SK-N-MC (cell line): ENCODE measurements at regions not wholly inside any gene's neighbourhood (a gene's known extent, or its start where the extent isn't known, plus 50 kb on each side); places are given as distances from the start of the nearest gene placed in this dataset.

Experiments used
- EZH2 ChIP-seq: fragments of 200-600 bp; sonication (generic); IDR thresholded peaks from one replicate; pipeline ENCODE4 v1.6.1; 2017; ENCODE audit warnings: antibody characterized with exemption
- FOXP2 ChIP-seq: optimal IDR thresholded peaks from 2 replicates; pipeline ENCODE3; 2011; ENCODE audit warnings: mild to moderate bottlenecking, moderate library complexity; ENCODE audit not compliant: insufficient read depth; ENCODE audit errors: extremely low read length, control extremely low read depth
- POLR2AphosphoS5 ChIP-seq: IDR thresholded peaks from 2 replicates; pipeline ENCODE4 v1.6.1; 2012; ENCODE audit warnings: mild to moderate bottlenecking, low read depth, low read length, borderline replicate concordance

DNA sequence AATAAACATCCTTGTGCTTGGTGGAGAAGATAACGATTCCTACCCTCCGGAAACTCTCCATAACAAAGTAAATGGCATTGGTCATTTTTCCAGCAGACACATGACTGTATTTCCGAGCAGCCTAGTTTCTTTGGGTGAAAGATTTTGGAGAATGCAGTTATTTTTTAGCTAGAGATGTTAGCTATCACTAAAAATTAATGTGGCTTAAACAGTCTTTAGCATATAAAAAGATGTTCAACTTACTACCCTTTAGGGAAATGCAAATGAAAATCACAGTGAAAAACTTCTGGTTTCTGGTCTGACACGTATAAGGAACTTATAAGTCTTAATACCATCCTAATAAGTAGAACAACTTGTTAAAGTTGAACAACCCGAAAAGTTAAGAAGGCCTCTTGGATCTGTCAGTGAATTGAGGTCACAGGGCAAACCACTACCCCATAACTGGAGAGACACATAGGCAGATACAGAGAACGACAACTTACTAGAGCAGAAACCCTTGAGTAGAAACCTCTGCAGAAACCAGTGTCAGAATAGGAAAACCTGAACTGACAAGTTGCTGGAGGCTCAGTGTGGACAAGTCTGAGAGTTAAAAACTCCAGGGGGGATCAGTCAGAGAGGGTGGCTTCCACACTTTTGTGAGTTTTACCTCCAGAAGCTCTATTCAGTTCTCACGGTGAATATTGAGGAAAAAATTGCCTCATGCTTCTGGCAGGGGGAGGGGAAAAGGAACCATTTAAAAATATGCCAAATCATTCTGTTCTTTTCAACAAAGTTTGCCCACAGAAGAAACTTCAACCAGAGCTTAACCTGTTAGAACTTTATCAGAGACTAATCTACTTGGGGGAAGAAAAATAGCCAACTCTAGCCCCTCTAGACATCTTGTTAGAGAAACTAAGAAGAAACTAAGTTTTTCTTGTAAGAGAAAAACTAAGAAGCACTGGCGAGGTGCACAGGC is 325.2 kb upstream of the RPS23 start:
- TF ChIP-seq POLR2AphosphoS5 (no peak), EZH2 (no peak), FOXP2 (no peak)
